22Rv1 (cell line): ENCODE measurements at regions not wholly inside any gene's neighbourhood (a gene's known extent, or its start where the extent isn't known, plus 50 kb on each side); places are given as distances from the start of the nearest gene placed in this dataset.

Experiments
- ZFX ChIP-seq: fragments of 450-650 bp; IDR thresholded peaks from 2 replicates; pipeline ENCODE4 v1.6.1; 2017; ENCODE audit warnings: antibody characterized with exemption, borderline replicate concordance
- TF ChIP-seq, protein P1 (sequence below): fragments of 450-650 bp; IDR thresholded peaks from 2 replicates; pipeline ENCODE4 v1.5.1; 2017; ENCODE audit warnings: mild to moderate bottlenecking

DNA sequence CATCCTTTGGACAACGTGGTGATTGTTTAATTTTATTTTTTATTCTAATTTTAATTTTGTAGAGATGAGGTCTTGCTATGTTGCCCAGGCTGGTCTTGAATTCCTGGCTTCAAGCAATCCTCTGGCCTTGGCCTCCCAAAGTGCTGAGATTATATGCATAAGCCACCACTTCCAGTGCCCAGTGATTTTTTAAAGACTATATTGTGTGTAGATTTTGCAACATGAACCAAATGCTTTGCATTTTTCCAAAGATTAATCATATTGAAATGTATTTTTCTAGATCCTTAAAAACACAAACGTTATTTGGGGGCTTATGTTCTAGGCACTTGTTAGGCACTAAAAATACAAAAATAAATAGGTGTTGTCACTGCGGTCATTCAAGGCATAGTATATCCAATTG lies 117.6 kb upstream of the CCN2 start:
- TF ChIP-seq, protein P1, sequence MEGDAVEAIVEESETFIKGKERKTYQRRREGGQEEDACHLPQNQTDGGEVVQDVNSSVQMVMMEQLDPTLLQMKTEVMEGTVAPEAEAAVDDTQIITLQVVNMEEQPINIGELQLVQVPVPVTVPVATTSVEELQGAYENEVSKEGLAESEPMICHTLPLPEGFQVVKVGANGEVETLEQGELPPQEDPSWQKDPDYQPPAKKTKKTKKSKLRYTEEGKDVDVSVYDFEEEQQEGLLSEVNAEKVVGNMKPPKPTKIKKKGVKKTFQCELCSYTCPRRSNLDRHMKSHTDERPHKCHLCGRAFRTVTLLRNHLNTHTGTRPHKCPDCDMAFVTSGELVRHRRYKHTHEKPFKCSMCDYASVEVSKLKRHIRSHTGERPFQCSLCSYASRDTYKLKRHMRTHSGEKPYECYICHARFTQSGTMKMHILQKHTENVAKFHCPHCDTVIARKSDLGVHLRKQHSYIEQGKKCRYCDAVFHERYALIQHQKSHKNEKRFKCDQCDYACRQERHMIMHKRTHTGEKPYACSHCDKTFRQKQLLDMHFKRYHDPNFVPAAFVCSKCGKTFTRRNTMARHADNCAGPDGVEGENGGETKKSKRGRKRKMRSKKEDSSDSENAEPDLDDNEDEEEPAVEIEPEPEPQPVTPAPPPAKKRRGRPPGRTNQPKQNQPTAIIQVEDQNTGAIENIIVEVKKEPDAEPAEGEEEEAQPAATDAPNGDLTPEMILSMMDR: no peak
- no peak for TF ChIP-seq ZFX
